ENCODE measurements at regions not wholly inside any gene's neighbourhood (a gene's known extent, or its start where the extent isn't known, plus 50 kb on each side); places are given as distances from the start of the nearest gene placed in this dataset.

GRCh38 chr13:84646957-84647356 is 764.7 kb upstream of the SLITRK1 start:
- TF ChIP-seq, protein P1, sequence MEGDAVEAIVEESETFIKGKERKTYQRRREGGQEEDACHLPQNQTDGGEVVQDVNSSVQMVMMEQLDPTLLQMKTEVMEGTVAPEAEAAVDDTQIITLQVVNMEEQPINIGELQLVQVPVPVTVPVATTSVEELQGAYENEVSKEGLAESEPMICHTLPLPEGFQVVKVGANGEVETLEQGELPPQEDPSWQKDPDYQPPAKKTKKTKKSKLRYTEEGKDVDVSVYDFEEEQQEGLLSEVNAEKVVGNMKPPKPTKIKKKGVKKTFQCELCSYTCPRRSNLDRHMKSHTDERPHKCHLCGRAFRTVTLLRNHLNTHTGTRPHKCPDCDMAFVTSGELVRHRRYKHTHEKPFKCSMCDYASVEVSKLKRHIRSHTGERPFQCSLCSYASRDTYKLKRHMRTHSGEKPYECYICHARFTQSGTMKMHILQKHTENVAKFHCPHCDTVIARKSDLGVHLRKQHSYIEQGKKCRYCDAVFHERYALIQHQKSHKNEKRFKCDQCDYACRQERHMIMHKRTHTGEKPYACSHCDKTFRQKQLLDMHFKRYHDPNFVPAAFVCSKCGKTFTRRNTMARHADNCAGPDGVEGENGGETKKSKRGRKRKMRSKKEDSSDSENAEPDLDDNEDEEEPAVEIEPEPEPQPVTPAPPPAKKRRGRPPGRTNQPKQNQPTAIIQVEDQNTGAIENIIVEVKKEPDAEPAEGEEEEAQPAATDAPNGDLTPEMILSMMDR (IDR thresholded peaks at IDR 0.05) = no peak
- TF ChIP-seq POLR2A (IDR thresholded peaks at IDR 0.05) = no peak
